Dedifferentiated amniotic fluid mesenchymal stem cell (primary cell): ENCODE measurements at regions not wholly inside any gene's neighbourhood (a gene's known extent, or its start where the extent isn't known, plus 50 kb on each side); places are given as distances from the start of the nearest gene placed in this dataset.

Experiments used
- DNase-seq: peaks from one replicate; pipeline ENCODE4 v3.0.0-alpha.2; 2016; ENCODE audit errors: extremely low spot score

GRCh38 chr2:120991441-120991840 is 255.8 kb downstream of the GLI2 start:
- DNase-seq, result no peak

DNA sequence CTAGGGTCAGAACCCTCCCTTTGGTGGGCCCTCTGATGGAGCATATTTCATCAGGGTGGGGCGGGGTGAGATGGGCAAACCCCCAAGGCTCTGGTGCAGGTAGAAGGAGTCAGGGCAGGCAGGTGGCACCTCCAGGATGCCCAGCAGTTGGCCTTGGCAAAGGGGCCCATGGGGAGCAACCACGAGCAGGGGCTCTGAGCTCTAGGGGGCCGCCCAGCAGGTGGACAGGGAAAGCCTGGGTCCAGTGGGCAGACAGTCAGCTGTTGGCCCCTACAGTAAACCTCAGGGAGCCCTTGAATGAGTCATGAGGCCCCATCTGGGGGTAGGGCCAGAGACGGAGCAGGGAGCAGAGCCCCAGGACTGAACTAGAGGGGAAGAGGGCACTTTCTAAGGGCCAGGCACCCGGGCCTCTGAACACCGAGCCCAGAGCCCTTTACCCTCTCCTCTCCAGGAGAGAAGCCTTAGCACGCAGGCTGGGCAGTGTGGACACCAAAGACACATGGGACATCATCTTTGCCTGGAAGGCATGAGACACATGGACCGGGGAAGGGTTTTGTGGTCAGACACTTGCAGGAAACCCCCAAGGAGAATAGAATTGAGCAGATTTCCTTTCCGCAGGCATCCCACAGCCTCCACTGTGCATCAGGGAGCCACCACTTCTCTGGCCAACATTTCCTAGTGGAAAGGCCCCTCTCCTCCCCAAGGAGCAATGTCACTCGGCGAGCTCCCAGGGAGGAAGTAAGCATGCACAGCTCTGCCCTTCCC is 257.3 kb downstream of the GLI2 start:
- DNase-seq, result no peak

GRCh38 chr2:120993661-120994060 is 258.0 kb downstream of the GLI2 start:
- no peak for DNase-seq

DNA sequence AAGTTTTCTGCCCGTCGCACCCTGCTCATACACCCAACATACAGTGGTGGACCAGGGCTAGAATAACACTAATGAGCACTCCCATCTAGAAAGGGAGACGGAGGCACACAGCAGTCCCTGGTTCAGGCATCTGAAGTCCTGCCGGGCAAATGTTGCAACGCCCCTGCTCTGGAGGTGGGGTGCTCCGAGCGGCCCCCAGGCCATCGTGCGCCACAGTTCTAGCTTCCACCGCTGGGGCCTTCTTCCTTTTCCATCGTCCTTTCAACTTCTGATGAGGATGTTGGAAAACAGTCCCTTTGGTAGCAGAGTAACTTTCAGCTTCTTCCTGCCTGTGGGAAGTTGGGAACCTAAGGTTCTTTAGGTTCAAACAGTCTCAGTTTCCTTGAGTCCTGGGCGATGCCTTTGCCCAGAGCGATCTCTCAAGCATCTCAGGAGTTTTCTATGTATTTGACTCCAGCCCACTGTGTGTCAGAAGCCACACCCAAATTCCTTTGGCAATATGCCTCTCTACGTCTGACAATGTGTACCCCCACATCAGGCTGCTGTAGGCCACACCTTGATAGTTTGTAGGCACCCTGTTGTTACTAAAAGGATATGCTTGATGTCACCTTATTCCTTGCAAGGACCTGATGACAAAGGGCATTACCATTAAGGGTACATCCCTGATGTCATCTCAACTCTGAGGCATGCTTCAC is 258.8 kb downstream of the GLI2 start:
- DNase-seq, result no peak

DNA sequence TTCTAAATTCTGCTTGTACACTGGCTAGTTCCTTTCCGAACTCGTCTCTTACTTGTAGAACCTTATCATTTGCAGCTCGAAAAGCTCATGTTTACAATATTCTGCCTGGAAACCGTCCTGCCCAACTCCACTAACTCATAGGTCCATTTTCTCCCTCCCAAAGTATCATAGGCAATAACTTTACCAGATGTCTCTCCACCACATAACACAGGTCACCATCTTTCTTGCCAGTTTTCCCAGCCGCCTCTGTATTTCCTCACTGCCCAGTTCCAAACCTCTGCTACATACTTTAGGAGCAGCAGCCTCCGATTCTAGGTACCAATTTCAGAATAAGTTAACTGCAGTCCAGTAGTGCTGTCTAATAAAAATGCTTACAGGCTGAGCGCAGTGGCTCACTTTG is 259.5 kb downstream of the GLI2 start:
- no peak for DNase-seq

- no peak for DNase-seq
These were observed 260.1 kb downstream of the GLI2 start for GRCh38 chr2:120995656-120996190.

DNA sequence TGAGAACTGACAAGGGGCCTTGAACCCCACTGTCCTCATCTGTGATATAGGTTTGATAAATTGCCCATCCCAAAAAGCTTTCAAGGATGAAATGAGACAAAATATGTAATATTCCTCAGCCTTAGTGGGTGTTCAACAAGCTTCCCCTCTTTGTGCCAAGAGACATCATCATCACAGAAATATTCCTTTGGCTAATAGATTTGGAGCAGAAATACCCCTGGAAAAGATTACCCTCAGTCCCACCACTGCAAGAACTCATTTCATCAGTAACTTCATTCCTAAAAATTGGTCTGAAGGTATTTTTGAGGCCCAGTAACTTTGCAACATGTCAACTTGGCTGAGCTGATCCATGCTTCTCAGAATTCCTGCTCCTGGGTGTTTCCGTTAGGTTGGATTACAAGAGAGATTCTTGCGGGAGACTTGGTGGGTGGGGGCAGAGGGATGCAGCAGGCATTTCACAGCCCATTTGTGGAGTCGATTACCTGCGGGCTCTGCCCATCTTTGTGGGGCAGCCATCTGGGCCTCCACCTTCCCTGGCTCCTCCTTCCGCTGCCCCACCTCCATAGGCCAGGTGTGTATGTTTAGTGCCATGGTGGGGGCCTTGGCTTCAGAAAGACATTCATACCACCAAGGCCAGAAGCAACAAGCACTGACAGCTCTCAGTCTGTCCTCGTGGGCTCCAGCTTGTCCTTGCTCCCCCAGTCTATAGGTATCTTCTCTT is 263.9 kb downstream of the GLI2 start:
- no peak for DNase-seq

DNA sequence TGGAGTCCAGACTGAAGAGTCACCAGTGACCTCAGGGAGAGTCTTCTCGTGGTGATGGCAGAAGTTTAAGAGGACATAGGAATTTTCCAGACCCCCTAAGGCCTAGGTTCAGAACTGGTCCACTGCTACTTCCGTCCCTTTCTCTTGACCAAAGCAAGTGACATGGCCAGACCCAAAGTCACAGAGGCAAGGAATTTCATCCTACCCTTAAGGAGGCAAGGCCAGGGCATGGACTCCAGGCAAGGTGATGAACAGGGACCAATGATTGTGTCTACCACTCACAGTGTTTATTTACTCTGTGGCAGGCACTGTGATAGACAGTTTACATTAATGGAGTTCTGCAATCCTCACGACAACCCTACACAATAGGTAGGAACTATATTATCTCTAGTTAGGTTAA is 265.1 kb downstream of the GLI2 start:
- DNase-seq, result no peak

DNA sequence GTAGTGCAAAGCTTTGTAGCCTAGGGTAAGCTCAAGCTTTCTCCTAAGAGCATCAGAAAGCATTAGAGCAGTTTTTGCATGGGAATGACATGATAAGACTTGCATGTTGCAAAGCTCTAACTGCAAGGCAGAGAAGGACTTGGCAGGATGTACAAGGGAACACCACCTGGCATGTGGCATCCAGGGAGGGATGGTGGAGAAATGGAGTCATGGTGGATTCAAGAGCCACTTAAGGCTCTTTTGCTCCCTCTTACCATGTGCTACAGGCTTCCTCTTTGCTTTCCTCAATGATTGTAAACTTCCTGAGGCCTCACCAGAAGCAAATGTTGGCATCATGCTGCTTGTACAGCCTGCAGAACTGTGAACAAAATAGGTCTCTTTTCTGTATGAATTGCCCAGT is 266.0 kb downstream of the GLI2 start:
- no peak for DNase-seq

GRCh38 chr2:121002597-121002996 is 266.9 kb downstream of the GLI2 start:
- no peak for DNase-seq

DNA sequence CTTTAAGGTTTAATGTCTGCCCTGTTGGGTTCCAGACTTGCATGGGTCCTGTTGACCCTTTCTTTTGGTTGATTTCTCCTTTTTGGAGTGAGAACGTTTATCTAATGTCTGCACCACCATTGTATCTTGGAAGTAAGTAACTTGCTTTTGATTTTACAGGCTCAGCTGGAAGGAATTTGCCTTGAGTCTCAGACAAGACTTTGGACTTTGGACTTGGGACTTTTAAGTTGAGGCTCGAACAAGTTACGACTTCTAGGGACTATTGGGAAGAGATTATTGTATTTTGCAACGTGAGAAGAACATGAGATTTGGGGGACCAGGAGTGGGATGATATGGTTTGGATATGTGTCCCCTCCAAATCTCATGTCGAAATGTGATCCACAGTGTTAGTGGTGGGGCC is 267.7 kb downstream of the GLI2 start:
- DNase-seq, result no peak

DNA sequence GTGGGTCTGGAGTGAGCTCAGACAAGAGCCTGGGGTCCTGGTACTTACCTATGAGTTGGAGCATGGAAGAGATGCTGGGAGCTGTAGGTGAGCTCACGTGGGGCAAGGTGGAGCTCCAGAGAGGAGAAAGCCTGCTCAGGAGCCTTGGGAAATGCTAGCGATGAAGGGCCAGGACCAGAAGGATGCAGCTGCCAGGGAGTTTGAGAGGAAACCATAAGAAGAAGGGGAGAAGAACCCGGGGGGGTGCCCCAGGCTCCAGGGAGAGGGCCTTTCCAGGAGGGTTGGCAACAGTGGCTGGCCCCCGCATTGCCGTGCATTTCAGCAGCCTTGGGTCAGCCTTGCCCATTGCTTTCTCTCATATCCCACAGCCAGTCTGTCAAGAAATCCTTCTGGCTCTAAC is 268.7 kb downstream of the GLI2 start:
- DNase-seq, result no peak

DNA sequence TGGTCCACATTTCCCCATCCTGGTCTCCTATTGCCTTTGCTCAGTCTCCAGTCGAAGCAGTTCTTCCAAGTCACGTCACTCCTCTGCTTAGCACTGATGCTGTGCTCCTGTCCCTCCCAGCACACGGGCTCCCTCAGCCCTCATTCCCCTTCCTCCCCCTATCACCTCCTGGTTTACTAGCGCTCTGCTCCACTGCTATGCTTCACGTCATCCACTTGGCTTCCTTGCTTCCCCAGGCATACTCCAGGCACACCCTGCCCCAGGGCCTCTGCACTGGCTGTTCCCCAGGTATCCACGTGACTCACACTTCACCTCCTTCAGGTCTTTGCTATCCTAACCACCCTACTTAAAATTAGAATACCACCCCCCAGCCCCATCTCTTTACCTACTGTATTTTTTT is 269.3 kb downstream of the GLI2 start:
- DNase-seq, result no peak

- DNase-seq, result no peak
These were observed 269.8 kb downstream of the GLI2 start for GRCh38 chr2:121005453-121005852.

DNA sequence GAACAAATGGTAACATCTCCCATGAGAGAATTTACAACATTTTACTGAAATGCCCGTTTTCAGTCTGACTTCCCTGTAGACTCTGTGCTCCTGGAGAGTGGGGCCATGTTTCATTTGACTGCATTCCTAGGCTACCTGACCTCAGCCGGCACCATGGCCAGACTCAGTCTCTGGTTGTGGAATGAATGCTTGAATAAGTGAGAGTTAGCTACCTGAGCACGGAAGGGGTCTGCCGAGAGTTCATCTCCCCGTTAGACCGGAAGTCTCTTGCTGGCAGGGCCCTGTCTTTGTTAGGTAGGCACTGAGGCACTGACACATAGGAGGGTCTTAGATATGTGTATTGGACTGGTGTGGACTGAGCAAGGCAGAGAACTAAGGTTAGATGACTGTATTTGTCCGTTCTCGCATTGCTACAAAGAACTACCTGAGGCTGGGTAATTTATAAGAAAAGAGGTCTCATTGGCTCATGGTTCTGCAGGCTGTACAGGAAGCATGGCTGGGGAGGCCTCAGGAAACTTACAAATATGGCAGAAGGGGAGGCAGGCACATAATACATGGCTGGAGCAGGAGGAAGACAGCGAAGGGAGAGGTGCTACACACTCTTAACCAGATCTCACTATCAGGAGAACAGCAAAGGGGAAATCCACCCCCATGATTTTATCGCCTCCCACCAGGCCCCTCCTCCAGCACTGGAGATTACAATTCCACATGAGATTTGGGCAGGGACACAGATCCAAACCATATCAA is 271.2 kb downstream of the GLI2 start:
- DNase-seq, result no peak

- DNase-seq, result no peak
These were observed 271.8 kb downstream of the GLI2 start for GRCh38 chr2:121007490-121007853.

DNA sequence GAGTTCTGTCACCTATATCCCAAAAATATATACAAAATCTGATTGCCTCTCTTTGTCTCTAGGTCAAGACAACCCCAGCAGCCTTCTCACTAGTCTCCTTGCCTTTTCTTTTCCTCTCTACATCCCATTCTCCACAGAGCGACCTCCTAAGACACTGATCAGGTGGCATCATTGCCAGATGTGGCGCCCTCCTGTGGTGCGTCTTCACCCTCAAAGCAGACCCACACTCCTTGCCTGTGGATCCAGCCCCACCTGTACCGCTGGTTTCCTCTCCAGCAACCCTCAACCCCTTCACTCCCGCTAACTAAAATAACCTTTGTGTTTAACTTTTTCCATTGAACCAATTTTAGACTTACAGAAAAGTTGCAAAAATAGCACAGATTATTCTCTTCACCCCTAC is 273.3 kb downstream of the GLI2 start:
- no peak for DNase-seq

DNA sequence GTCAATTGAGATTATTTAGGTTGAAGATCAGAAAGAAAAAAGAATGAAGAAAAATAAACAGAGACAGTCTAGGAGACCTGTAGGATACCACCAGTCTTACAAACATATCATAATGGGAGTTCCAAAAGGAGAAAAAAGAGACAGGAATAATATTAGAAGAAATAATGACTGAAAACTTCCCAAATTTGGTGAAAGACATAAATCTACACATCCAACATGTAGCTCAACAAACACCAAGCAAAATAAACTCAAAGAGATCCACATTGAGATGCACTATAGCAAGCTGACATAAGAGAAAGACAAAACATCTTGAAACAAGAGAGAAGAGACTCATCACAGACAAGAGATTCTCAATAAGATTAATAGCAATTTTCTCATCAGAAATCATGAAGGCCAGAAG is 274.0 kb downstream of the TFCP2L1 start:
- no peak for DNase-seq

GRCh38 chr2:121014876-121015275 is 270.1 kb downstream of the TFCP2L1 start:
- DNase-seq, result no peak

DNA sequence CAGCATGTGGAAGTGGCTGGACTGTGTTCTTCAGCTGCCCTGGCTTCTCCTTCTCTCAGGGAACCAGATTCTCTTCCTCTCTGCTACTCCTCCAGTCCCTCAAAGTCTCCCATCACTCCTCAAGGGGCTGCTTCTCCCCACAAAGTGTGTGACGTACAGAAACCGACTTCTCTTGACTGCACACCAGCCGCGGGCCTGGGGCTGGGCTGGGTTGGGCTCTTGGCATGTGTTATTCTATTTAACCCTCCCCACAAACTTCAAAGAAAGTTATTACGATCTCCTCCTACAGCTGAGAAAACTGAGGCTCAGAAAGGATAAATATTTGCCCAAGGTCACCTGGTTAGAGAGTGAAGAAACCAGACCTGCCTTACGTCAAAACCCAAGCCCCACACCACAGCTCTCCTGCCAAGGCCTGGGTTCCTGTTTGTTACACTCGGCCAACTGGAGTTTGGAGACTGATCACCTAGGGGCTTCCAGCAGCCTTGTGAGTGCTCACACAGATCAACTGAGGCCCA is 269.0 kb downstream of the TFCP2L1 start:
- DNase-seq, result no peak

DNA sequence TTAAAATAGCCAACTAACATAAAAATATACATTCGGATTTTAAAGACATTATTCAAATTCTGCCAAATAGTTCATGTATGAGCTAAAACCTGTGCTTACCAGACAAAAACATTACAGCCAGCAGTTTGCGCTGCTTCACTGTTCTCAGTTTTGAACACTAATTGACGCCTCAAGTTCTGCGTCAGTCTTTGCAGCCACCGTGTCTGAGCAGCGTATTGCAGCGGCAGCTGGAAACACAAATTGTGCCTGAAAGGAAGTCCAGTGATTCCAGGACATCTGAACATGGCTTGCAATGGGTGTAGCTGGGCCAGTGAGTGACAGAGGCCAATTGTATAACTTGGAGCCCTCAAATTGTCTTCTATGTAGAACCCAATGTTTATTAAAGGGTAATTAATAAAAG is 267.6 kb downstream of the TFCP2L1 start:
- no peak for DNase-seq
